Liver (tissue), 3 donors: ENCODE measurements at regions not wholly inside any gene's neighbourhood (a gene's known extent, or its start where the extent isn't known, plus 50 kb on each side); places are given as distances from the start of the nearest gene placed in this dataset.

ENCODE experiments used
- CTCF ChIP-seq: fragments of 150-350 bp; IDR thresholded peaks from 2 replicates; pipeline ENCODE4 v1.5.1; 2017; ENCODE audit warnings: improper control_type of control experiment, low read depth, low read length; ENCODE audit not compliant: missing input control
- EGR1 ChIP-seq, 2 donors: IDR thresholded peaks; 2 replicates each; pipeline ENCODE4 v1.6.1; 2016 to 2018; ENCODE audit warnings: antibody characterized with exemption in 2 of 2, low read depth in 2 of 2
- FOXA2 ChIP-seq: IDR thresholded peaks from 2 replicates; pipeline ENCODE4 v1.6.1; 2016; ENCODE audit warnings: antibody characterized with exemption
- GABPA ChIP-seq, 2 donors: IDR thresholded peaks in 1 of 2; conservative IDR thresholded peaks in 1 of 2; 2 replicates each; pipeline ENCODE4 v1.6.1; 2016; ENCODE audit warnings: antibody characterized with exemption in 2 of 2, mild to moderate bottlenecking in 1 of 2, moderate library complexity in 1 of 2
- RAD21 ChIP-seq, 2 donors: IDR thresholded peaks; 2 replicates each; pipeline ENCODE4 v1.6.1; 2016; ENCODE audit warnings: antibody characterized with exemption in 2 of 2, mild to moderate bottlenecking in 2 of 2
- TAF1 ChIP-seq: conservative IDR thresholded peaks from 2 replicates; pipeline ENCODE4 v1.6.1; 2016; ENCODE audit warnings: antibody characterized with exemption, mild to moderate bottlenecking
- YY1 ChIP-seq: IDR thresholded peaks from 2 replicates; pipeline ENCODE4 v1.6.1; 2016; ENCODE audit warnings: antibody characterized with exemption, mild to moderate bottlenecking
- TF ChIP-seq, protein P1 (sequence below): IDR thresholded peaks from 2 replicates; pipeline ENCODE4 v1.6.1; 2016; ENCODE audit warnings: antibody characterized with exemption
- TF ChIP-seq, protein P2 (sequence below): IDR thresholded peaks from 2 replicates; pipeline ENCODE4 v1.6.1; 2016; ENCODE audit warnings: antibody characterized with exemption, mild to moderate bottlenecking
- donor health status: healthy.
- donor health status: healthy.

- TF ChIP-seq CTCF (no peak), TAF1 (no peak), FOXA2 (no peak), RAD21 (IDR thresholded peaks at IDR 0.05) (no peak), GABPA (IDR thresholded peaks at IDR 0.05 in 1 of 2, conservative IDR thresholded peaks at IDR 0.05 in 1 of 2) (no peak), YY1 (no peak), EGR1 (IDR thresholded peaks at IDR 0.05; ENCODE audit: low read depth in 2 of 2) (no peak)
- TF ChIP-seq, protein P1, sequence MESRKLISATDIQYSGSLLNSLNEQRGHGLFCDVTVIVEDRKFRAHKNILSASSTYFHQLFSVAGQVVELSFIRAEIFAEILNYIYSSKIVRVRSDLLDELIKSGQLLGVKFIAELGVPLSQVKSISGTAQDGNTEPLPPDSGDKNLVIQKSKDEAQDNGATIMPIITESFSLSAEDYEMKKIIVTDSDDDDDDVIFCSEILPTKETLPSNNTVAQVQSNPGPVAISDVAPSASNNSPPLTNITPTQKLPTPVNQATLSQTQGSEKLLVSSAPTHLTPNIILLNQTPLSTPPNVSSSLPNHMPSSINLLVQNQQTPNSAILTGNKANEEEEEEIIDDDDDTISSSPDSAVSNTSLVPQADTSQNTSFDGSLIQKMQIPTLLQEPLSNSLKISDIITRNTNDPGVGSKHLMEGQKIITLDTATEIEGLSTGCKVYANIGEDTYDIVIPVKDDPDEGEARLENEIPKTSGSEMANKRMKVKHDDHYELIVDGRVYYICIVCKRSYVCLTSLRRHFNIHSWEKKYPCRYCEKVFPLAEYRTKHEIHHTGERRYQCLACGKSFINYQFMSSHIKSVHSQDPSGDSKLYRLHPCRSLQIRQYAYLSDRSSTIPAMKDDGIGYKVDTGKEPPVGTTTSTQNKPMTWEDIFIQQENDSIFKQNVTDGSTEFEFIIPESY, result no peak
- TF ChIP-seq, protein P2, sequence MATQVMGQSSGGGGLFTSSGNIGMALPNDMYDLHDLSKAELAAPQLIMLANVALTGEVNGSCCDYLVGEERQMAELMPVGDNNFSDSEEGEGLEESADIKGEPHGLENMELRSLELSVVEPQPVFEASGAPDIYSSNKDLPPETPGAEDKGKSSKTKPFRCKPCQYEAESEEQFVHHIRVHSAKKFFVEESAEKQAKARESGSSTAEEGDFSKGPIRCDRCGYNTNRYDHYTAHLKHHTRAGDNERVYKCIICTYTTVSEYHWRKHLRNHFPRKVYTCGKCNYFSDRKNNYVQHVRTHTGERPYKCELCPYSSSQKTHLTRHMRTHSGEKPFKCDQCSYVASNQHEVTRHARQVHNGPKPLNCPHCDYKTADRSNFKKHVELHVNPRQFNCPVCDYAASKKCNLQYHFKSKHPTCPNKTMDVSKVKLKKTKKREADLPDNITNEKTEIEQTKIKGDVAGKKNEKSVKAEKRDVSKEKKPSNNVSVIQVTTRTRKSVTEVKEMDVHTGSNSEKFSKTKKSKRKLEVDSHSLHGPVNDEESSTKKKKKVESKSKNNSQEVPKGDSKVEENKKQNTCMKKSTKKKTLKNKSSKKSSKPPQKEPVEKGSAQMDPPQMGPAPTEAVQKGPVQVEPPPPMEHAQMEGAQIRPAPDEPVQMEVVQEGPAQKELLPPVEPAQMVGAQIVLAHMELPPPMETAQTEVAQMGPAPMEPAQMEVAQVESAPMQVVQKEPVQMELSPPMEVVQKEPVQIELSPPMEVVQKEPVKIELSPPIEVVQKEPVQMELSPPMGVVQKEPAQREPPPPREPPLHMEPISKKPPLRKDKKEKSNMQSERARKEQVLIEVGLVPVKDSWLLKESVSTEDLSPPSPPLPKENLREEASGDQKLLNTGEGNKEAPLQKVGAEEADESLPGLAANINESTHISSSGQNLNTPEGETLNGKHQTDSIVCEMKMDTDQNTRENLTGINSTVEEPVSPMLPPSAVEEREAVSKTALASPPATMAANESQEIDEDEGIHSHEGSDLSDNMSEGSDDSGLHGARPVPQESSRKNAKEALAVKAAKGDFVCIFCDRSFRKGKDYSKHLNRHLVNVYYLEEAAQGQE, result no peak
Measured at GRCh38 chr6:30399390-30400058, 54.6 kb downstream of the RPP21 start.
